Erythroblast (primary cell): ENCODE measurements at regions not wholly inside any gene's neighbourhood (a gene's known extent, or its start where the extent isn't known, plus 50 kb on each side); places are given as distances from the start of the nearest gene placed in this dataset.

Experiments used
- GATA1 ChIP-seq: IDR thresholded peaks from 2 replicates; pipeline ENCODE4 v1.6.1; 2011; ENCODE audit warnings: low read depth, mild to moderate bottlenecking, control low read depth, low read length, moderate library complexity
- POLR2A ChIP-seq: IDR thresholded peaks from 2 replicates; pipeline ENCODE4 v1.6.1; 2011; ENCODE audit warnings: mild to moderate bottlenecking, low read length

GRCh38 chr16:56136256-56136655 lies 55.0 kb upstream of the GNAO1 start:
- no peak for TF ChIP-seq POLR2A
- no peak for TF ChIP-seq GATA1
